ENCODE measurements at regions not wholly inside any gene's neighbourhood (a gene's known extent, or its start where the extent isn't known, plus 50 kb on each side); places are given as distances from the start of the nearest gene placed in this dataset.

- Histone ChIP-seq H3K4me3 (no peak overlapping the region), H3K36me3 (no peaks in the 10 kb centered on the region), H3K27ac (replicated peaks) (no peak overlapping the region), H3K4me1 (peaks cover 13% of the 10 kb centered on the region), H3K27me3 (ENCODE audit: low read depth) (no peaks in the 10 kb centered on the region), H3K9me3 (replicated peaks) (peaks cover 12% of the 10 kb centered on the region)
- no peak for DNase-seq
- intact Hi-C loops (cut with micrococcal nuclease) = no loop called here
- TF ChIP-seq CTCF (IDR thresholded peaks at IDR 0.05; ENCODE audit: borderline replicate concordance) = no peak
Measured at GRCh38 chr9:95645992-95646391, 129.2 kb upstream of the PTCH1 start.

- peaks cover 12% of the 10 kb centered on the region for H3K9me3 ChIP-seq (replicated peaks)
- intact Hi-C loops (cut with micrococcal nuclease) = no loop called here
- no peaks in the 10 kb centered on the region for H3K36me3 ChIP-seq
- DNase-seq = no peak
- H3K27me3 ChIP-seq (ENCODE audit: low read depth) = no peaks in the 10 kb centered on the region
- H3K4me3 ChIP-seq = no peak overlapping the region
- H3K27ac ChIP-seq (replicated peaks) = no peak overlapping the region
- TF ChIP-seq CTCF (IDR thresholded peaks at IDR 0.05; ENCODE audit: borderline replicate concordance) = no peak
- H3K4me1 ChIP-seq = peaks cover 13% of the 10 kb centered on the region
Measured at GRCh38 chr9:95645579-95645978, 128.8 kb upstream of the PTCH1 start.

- TF ChIP-seq CTCF (IDR thresholded peaks at IDR 0.05; ENCODE audit: borderline replicate concordance) = no peak
- Histone ChIP-seq H3K4me1 (peaks cover 13% of the 10 kb centered on the region), H3K27ac (replicated peaks) (peak overlapping the region; percentile 50), H3K4me3 (no peak overlapping the region), H3K27me3 (ENCODE audit: low read depth) (no peaks in the 10 kb centered on the region), H3K36me3 (no peaks in the 10 kb centered on the region), H3K9me3 (replicated peaks) (peaks cover 12% of the 10 kb centered on the region)
- no peak for DNase-seq
- intact Hi-C loops (cut with micrococcal nuclease) = no loop called here
Measured at GRCh38 chr9:95644377-95644776, 127.6 kb upstream of the PTCH1 start.

GRCh38 chr9:95643619-95644018 is 126.8 kb upstream of the PTCH1 start:
- intact Hi-C loops (cut with micrococcal nuclease) = no loop called here
- H3K4me3 ChIP-seq = no peak overlapping the region

GRCh38 chr9:95642189-95642588 is 125.4 kb upstream of the PTCH1 start:
- Histone ChIP-seq H3K36me3 (no peaks in the 10 kb centered on the region), H3K27ac (replicated peaks) (no peak overlapping the region), H3K27me3 (ENCODE audit: low read depth) (no peaks in the 10 kb centered on the region), H3K9me3 (replicated peaks) (peaks cover 17% of the 10 kb centered on the region), H3K4me1 (peaks cover 13% of the 10 kb centered on the region), H3K4me3 (no peak overlapping the region)
- intact Hi-C loops (cut with micrococcal nuclease) = no loop called here
- no peak for TF ChIP-seq CTCF (IDR thresholded peaks at IDR 0.05; ENCODE audit: borderline replicate concordance)
- no peak for DNase-seq

More at GRCh38 chr9:95643619-95644018, 126.8 kb upstream of the PTCH1 start:
- DNase-seq = no peak
- no peaks in the 10 kb centered on the region for H3K36me3 ChIP-seq
- H3K9me3 ChIP-seq (replicated peaks) = peaks cover 12% of the 10 kb centered on the region
- peak overlapping the region; percentile 50 for H3K27ac ChIP-seq (replicated peaks)
- peaks cover 13% of the 10 kb centered on the region for H3K4me1 ChIP-seq
- no peak for TF ChIP-seq CTCF (IDR thresholded peaks at IDR 0.05; ENCODE audit: borderline replicate concordance)
- H3K27me3 ChIP-seq (ENCODE audit: low read depth) = no peaks in the 10 kb centered on the region

GRCh38 chr9:95641586-95641985 is 124.8 kb upstream of the PTCH1 start:
- H3K4me1 ChIP-seq = peaks cover 13% of the 10 kb centered on the region
- intact Hi-C loops (cut with micrococcal nuclease) = no loop called here
- no peak overlapping the region for H3K4me3 ChIP-seq

More at GRCh38 chr9:95641586-95641985, 124.8 kb upstream of the PTCH1 start:
- no peak for DNase-seq
- TF ChIP-seq CTCF (IDR thresholded peaks at IDR 0.05; ENCODE audit: borderline replicate concordance) = no peak
- Histone ChIP-seq H3K27me3 (ENCODE audit: low read depth) (no peaks in the 10 kb centered on the region), H3K27ac (replicated peaks) (no peak overlapping the region), H3K36me3 (no peaks in the 10 kb centered on the region), H3K9me3 (replicated peaks) (peaks cover 17% of the 10 kb centered on the region)

Data from left ventricle myocardium inferior (tissue), 1 donor.